Lower leg skin (tissue), 4 donors: ENCODE measurements at regions not wholly inside any gene's neighbourhood (a gene's known extent, or its start where the extent isn't known, plus 50 kb on each side); places are given as distances from the start of the nearest gene placed in this dataset.

ENCODE experiments used
- DNase-seq, 2 donors: peaks; one replicate each; pipeline ENCODE4 v3.0.0-alpha.2; 2019; ENCODE audit warnings: low spot score in 2 of 2
- H3K4me3 ChIP-seq: fragments of 200-600 bp; sonication (generic); 2 replicates; pipeline ENCODE4 v1.5.1; 2017; ENCODE audit warnings: mild to moderate bottlenecking, low read depth; ENCODE audit not compliant: poor library complexity, severe bottlenecking
- POLR2A ChIP-seq, 2 donors: fragments of 450-650 bp; IDR thresholded peaks; one replicate each; pipeline ENCODE4 v1.6.1; 2016 to 2017; ENCODE audit warnings: antibody characterized with exemption in 2 of 2, mild to moderate bottlenecking in 1 of 2, moderate library complexity in 1 of 2
- WGBS, 2 donors: methylation state at CpG; one replicate each; pipeline ENCODE4 v1.1.5; 2018; 5-methylcytosine and 5-hydroxymethylcytosine counted together
- intact Hi-C: fragments of 100-400 bp; cut with DNase I; formaldehyde crosslinking; loops from one replicate; pipeline ENCODE4 v1.15.0; 2023; ENCODE audit warnings: low total_unique reads
- TF ChIP-seq, protein P1 (sequence below), 3 donors: fragments of 450-650 bp; IDR thresholded peaks; one replicate each; pipeline ENCODE4 v1.5.1; 2016; ENCODE audit warnings: antibody characterized with exemption in 3 of 3, mild to moderate bottlenecking in 3 of 3, moderate library complexity in 2 of 3

DNA sequence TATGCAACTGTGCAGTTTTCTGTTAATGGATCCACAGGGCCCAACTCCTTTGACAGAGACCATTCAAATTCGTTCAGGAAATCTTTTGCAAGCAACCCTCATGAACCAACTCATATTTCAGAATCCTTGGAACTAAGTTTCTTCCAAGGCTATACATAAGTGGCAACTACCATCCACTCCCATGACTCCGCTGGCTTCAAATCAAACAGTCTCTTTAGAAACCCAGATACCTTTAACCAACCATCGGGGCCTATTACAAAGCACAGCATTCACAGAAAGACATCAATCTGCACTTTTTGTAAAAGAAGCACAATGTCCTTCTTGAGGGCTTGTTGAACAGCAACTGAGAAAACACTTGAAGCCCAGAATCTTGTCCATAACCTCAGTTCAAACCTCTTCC is 526.9 kb downstream of the DTWD2 start:
- intact Hi-C loops: no loop called here

DNA sequence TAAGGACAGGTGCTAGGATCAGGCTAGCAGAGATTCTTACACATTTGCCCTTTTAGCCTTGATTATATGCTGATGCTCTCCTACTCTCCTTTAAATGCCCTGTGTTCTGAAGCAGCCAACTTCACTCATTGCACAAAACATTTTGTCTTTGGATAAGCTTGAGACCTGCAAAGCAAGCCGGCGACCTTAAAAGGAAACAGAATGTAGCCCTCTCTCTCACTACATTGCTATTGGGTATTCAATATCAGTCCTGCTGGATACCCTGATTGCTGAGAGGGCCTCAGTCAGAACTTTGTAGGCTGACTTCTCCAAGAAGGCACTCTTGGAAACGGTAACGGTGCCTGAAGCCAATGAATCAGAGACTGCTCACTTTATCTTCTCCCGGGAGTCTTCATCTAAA is 528.9 kb downstream of the DTWD2 start:
- TF ChIP-seq, protein P1, sequence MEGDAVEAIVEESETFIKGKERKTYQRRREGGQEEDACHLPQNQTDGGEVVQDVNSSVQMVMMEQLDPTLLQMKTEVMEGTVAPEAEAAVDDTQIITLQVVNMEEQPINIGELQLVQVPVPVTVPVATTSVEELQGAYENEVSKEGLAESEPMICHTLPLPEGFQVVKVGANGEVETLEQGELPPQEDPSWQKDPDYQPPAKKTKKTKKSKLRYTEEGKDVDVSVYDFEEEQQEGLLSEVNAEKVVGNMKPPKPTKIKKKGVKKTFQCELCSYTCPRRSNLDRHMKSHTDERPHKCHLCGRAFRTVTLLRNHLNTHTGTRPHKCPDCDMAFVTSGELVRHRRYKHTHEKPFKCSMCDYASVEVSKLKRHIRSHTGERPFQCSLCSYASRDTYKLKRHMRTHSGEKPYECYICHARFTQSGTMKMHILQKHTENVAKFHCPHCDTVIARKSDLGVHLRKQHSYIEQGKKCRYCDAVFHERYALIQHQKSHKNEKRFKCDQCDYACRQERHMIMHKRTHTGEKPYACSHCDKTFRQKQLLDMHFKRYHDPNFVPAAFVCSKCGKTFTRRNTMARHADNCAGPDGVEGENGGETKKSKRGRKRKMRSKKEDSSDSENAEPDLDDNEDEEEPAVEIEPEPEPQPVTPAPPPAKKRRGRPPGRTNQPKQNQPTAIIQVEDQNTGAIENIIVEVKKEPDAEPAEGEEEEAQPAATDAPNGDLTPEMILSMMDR (IDR thresholded peaks at IDR 0.05): no peak
- TF ChIP-seq POLR2A (IDR thresholded peaks at IDR 0.05): no peak
- no peak overlapping the region for H3K4me3 ChIP-seq
- DNase-seq: no peak
- 90 to 95% methylated on average over 5 of the region's 5 CpGs for WGBS, 2 donors
- intact Hi-C loops: loop anchor here (5.0 kb wide), 1 partner anchor 842 kb away; no protein-coding TSS in a partner anchor

More for the DNA sequence above, 526.9 kb downstream of the DTWD2 start:
- DNase-seq: no peak
- 82 to 90% methylated on average over 3 of the region's 3 CpGs for WGBS, 2 donors
- H3K4me3 ChIP-seq: no peak overlapping the region
- no peak for TF ChIP-seq POLR2A (IDR thresholded peaks at IDR 0.05)
- TF ChIP-seq, protein P1 (IDR thresholded peaks at IDR 0.05): no peak

DNA sequence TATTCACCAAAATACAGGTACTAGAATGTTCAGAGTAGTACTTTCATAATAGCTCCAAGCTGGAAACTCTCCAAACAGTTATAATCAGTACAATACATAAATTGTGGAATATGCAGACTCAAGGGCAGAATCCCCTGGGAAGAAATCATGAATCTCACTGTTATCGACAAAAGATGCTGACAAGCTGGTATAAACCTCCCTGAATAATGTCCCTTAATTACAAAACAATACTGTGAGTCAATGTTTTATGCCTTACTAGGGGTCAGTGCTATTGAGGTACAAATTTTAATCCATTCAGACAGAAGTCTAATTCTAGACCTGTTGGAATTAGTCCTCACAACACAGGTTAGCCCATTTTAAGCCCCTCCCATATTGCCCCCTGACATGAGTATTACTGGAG is 532.3 kb downstream of the DTWD2 start:
- H3K4me3 ChIP-seq: no peak overlapping the region
- no peak for DNase-seq
- WGBS, 2 donors: 71 to 79% methylated on average over 1 of the region's 1 CpG
- TF ChIP-seq, protein P1 (IDR thresholded peaks at IDR 0.05): no peak
- TF ChIP-seq POLR2A (IDR thresholded peaks at IDR 0.05): no peak
- intact Hi-C loops: loop anchor here (5.0 kb wide), 1 partner anchor 839 kb away; no protein-coding TSS in a partner anchor

DNA sequence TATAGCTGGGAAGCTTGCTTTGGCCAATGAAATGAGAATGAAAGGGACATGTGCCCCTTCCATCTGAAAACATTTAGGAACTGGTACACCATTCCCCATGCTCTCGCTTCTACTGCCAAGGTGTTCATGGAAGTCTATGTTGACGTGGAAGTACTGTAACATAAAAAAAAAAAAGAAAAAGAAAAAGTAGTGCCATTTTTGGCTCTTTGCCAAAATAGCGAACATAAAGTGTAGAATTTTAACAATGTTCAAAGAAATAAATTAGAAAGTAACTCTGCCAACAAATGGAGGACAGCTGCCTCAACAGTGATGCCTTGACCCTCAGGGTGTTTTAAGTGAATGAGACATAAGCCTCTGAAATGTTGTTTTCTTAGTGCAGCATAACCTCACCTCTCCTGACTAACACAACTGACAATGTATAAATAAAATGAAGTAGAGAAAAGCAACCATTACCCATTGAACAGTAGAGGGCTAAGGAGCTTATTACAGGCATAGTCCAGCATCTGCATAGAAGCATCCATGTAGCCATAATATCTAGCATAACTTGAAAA is 536.6 kb downstream of the DTWD2 start:
- DNase-seq: no peak
- intact Hi-C loops: no loop called here
- TF ChIP-seq, protein P1 (IDR thresholded peaks at IDR 0.05): no peak
- no peak for TF ChIP-seq POLR2A (IDR thresholded peaks at IDR 0.05)
- no peak overlapping the region for H3K4me3 ChIP-seq
- 67 to 78% methylated on average over 3 of the region's 3 CpGs for WGBS, 2 donors

DNA sequence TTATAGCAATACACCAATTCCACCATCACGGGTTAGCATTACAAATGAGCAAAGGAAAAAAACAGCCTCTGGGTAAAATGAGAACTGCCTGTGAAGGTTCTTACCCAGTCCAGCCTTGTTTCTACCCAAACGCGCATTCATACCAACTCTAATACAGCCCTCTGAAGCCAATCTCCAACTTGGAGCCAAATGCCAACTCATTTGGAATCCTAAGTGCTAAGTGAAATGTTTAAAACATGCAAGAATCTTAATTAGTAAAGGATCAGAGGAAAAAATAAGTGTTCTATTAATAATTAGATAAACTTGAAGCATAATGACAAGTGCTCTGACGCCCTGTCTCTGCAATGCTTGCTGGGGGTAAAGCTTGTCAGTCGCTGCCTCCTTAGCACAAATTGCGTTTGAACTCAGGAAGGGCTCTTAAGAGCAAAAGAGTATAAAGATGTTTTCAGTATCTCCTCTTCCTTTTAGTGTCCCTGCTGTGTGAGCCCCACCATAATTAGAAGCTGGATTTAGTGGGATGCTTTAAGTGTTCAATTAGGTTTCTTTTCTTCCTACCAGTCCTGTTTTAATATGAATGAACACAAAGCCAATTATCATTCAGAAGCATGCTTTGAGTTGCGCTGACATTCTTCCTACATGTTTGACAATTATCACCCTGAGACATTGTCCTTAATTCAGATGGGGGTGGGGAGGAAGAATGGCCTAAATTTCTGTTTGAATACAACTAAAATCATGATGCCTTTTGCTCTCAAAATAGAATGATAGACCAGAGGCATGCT is 537.6 kb downstream of the DTWD2 start:
- no peak for DNase-seq
- 88% methylated on average over 7 of the region's 7 CpGs for WGBS, 2 donors
- intact Hi-C loops: no loop called here
- no peak for TF ChIP-seq POLR2A (IDR thresholded peaks at IDR 0.05)
- TF ChIP-seq, protein P1 (IDR thresholded peaks at IDR 0.05): no peak
- H3K4me3 ChIP-seq: no peak overlapping the region
